ENCODE measurements at regions not wholly inside any gene's neighbourhood (a gene's known extent, or its start where the extent isn't known, plus 50 kb on each side); places are given as distances from the start of the nearest gene placed in this dataset.

DNA sequence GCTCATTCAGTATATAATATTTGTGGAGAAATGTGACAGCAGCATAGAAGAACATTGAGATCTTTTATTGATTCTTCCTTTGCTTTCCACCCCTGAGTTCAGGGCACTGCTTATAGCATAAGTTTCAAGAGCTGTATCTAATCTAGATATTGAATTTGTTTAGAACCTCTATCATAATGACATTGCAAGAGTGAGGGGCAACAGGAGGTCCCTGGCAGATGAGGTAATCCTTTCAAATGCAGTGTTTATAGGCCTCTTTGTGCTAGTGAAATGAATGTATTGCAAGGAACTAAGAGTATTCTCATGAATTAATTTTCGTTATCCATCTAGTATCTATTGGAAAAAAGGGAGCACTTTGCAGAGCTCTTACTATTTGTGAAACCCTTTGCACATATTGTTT, 167.2 kb upstream of the FERD3L start:
- no peak overlapping the region for H3K27ac ChIP-seq (ENCODE audit: low read depth, low read length)
- H3K4me3 ChIP-seq (ENCODE audit: low read depth, low read length), result no peak overlapping the region
- DNase-seq (ENCODE audit: low read depth, low spot score), result no peak
- POLR2A ChIA-PET, result no interaction called here
- CTCF ChIA-PET, result no interaction called here
- no peaks in the 10 kb centered on the region for H3K9me3 ChIP-seq (ENCODE audit: control insufficient read depth, insufficient read depth, low read length)
- H3K27me3 ChIP-seq (ENCODE audit: control insufficient read depth, insufficient read depth, low read length), result no peaks in the 10 kb centered on the region
- TF ChIP-seq CTCF (IDR thresholded peaks at IDR 0.05; ENCODE audit: low read depth, low read length), result no peak

DNA sequence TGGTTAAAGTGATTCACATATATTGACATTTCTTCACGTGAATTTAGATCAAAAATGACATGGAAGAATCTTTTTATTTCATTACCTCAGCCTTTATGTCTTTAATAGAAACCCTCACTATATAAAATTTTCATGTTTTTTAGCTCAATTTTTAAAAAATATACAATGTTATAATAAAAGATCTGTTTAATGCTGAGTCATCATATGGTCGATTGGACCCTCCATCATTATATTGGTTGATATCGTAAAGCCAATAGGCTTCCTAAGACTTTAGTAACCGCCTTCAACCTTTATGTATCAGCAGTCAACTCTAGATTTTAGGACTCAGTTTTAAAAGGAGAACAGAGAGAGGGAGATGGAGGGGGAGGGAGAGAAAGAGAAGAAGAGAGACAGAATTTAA, 162.3 kb upstream of the FERD3L start:
- Histone ChIP-seq H3K9me3 (ENCODE audit: control insufficient read depth, insufficient read depth, low read length) (no peaks in the 10 kb centered on the region), H3K27me3 (ENCODE audit: control insufficient read depth, insufficient read depth, low read length) (no peaks in the 10 kb centered on the region), H3K27ac (ENCODE audit: low read depth, low read length) (no peak overlapping the region), H3K4me3 (ENCODE audit: low read depth, low read length) (no peak overlapping the region)
- TF ChIP-seq CTCF (IDR thresholded peaks at IDR 0.05; ENCODE audit: low read depth, low read length), result no peak
- DNase-seq (ENCODE audit: low read depth, low spot score), result no peak
- CTCF ChIA-PET, result no interaction called here
- POLR2A ChIA-PET, result no interaction called here

- DNase-seq (ENCODE audit: low read depth, low spot score), result no peak
- CTCF ChIA-PET, result interaction anchor here (1.1 kb wide), 1 partner anchor 183 kb away, joined by 3 read pairs; no protein-coding TSS in a partner anchor
- Histone ChIP-seq H3K27ac (ENCODE audit: low read depth, low read length) (no peak overlapping the region), H3K9me3 (ENCODE audit: control insufficient read depth, insufficient read depth, low read length) (no peaks in the 10 kb centered on the region), H3K4me3 (ENCODE audit: low read depth, low read length) (no peak overlapping the region), H3K27me3 (ENCODE audit: control insufficient read depth, insufficient read depth, low read length) (no peaks in the 10 kb centered on the region)
- POLR2A ChIA-PET, result no interaction called here
- no peak for TF ChIP-seq CTCF (IDR thresholded peaks at IDR 0.05; ENCODE audit: low read depth, low read length)
These were observed 160.5 kb upstream of the FERD3L start for GRCh38 chr7:19305698-19306097.

GRCh38 chr7:19304086-19304485, 158.9 kb upstream of the FERD3L start:
- ChIA-PET CTCF (interaction anchor here (1.1 kb wide), 1 partner anchor 9 kb away, joined by 3 read pairs; no protein-coding TSS in a partner anchor), POLR2A (no interaction called here)
- no peak for TF ChIP-seq CTCF (IDR thresholded peaks at IDR 0.05; ENCODE audit: low read depth, low read length)
- Histone ChIP-seq H3K4me3 (ENCODE audit: low read depth, low read length) (no peak overlapping the region), H3K27me3 (ENCODE audit: control insufficient read depth, insufficient read depth, low read length) (no peaks in the 10 kb centered on the region), H3K27ac (ENCODE audit: low read depth, low read length) (no peak overlapping the region), H3K9me3 (ENCODE audit: control insufficient read depth, insufficient read depth, low read length) (no peaks in the 10 kb centered on the region)
- DNase-seq (ENCODE audit: low read depth, low spot score), result no peak

DNA sequence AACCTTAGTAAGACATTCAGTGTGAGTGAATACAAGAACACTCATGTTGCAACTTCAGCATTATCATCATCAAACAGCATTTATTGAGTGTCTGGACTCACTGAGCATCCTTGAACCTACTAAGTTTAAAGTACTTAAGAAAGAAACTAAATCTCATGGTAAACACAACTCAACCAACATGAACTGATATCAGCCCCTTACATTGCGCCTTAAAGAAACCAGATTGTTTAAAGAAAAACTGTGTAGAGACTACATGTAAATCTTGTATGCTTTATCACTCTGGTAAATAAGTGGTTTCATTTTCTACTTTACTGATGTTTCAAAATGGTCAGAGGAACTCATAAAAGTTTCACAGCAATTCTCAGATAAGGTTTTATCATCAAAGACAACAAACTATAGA, 157.5 kb upstream of the FERD3L start:
- Histone ChIP-seq H3K27me3 (ENCODE audit: control insufficient read depth, insufficient read depth, low read length) (no peaks in the 10 kb centered on the region), H3K4me3 (ENCODE audit: low read depth, low read length) (no peak overlapping the region), H3K27ac (ENCODE audit: low read depth, low read length) (no peak overlapping the region), H3K9me3 (ENCODE audit: control insufficient read depth, insufficient read depth, low read length) (no peaks in the 10 kb centered on the region)
- no peak for TF ChIP-seq CTCF (IDR thresholded peaks at IDR 0.05; ENCODE audit: low read depth, low read length)
- DNase-seq (ENCODE audit: low read depth, low spot score), result no peak
- POLR2A ChIA-PET, result no interaction called here
- CTCF ChIA-PET, result interaction anchor here (0.7 kb wide), 1 partner anchor 31 kb away, joined by 11 read pairs; no protein-coding TSS in a partner anchor
